GM18951 (cell line): ENCODE measurements at regions not wholly inside any gene's neighbourhood (a gene's known extent, or its start where the extent isn't known, plus 50 kb on each side); places are given as distances from the start of the nearest gene placed in this dataset.

Experiments
- POLR2A ChIP-seq: IDR thresholded peaks from 4 replicates; pipeline ENCODE4 v1.6.1; 2011; ENCODE audit warnings: mild to moderate bottlenecking; ENCODE audit not compliant: insufficient read length, insufficient read depth; ENCODE audit errors: extremely low read depth
- in situ Hi-C: fragments of 300-500 bp; cut with MboI; formaldehyde crosslinking; loops from one replicate; pipeline ENCODE4 v1.12.0; 2022; ENCODE audit warnings: low sequenced_read_pairs, mixed read lengths, inconsistent platforms; ENCODE audit not compliant: unreplicated experiment

GRCh38 chr13:80802946-80803345 lies 462.0 kb upstream of the SPRY2 start:
- no peak for TF ChIP-seq POLR2A
- in situ Hi-C loops: no loop called here

DNA sequence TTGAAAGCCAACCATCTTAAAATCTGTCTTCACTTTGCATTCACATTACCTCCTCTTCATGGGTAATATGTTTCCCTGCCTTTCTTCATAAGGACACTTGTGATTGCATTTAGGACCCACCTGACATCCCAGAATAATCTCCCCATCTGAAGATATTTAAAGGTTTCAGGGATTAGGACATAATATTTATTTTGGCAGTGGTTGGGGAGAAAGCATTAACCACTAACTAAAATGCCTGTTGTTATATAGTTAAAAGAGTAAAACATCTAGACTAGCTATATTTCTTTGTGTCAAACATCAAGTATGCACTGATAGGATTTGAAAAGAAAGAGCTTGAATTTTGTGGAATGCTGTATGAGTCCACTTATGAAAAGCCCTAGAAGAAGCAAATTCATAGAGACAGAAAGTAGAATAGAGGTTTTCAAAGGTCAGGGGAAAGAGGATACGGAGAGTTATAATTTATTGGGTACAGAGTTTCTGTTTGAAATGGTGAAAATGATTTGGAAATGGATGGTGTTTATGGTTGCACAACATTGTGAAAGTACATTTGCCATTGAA lies 457.7 kb upstream of the SPRY2 start:
- no peak for TF ChIP-seq POLR2A
- in situ Hi-C loops: no loop called here

GRCh38 chr13:80787604-80788003 lies 446.7 kb upstream of the SPRY2 start:
- no peak for TF ChIP-seq POLR2A

DNA sequence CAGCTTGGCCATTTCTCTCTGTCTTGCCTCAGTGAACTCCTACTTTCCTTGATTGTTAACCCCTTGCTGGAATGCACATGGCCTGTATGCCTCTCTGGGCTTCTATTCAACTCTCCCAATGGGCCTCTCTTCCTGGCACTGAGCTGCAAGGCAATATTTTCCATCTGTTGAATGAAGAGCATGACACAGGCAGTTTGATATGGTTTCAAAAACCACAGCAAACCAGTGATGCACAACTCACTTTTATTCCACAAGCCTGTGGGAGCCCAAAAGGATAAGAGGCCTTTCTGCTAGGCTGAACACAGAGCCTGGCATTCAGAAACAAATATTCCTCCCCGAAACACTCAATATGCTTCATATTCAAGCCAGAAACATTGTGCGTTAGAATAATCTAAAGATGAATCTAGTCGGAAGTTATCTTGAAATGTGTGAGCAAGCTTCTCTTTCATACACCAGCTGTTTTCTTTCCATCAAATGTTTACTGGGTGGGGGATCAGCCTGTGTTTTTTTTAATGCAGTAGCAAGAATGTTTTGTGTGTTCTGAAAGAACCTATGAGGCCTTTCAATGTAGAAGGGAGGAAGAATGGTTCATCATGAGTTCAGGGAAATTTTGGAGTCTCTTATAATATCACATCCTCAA lies 443.1 kb upstream of the SPRY2 start:
- no peak for TF ChIP-seq POLR2A
- in situ Hi-C loops: no loop called here

More at GRCh38 chr13:80787604-80788003, 446.7 kb upstream of the SPRY2 start:
- in situ Hi-C loops: no loop called here

DNA sequence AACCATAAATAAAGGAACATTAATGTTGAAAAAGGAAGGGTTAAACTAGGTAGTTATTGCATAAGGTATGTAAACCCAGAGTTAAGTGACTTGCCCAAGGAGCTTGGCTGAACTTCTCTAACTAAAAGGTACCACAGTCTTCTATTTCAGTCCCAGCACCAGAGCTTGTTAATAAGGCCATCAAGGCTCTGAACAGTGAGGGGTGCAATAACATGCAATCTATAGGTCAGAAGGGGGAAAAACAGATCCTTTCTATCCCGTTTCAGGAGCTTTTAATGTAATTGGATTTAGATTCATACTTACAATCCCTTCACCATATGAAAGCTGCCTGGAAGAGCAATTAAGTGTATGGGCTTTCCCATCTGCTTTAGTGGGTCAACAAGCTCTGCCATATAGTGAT lies 441.5 kb upstream of the SPRY2 start:
- in situ Hi-C loops: no loop called here
- no peak for TF ChIP-seq POLR2A

DNA sequence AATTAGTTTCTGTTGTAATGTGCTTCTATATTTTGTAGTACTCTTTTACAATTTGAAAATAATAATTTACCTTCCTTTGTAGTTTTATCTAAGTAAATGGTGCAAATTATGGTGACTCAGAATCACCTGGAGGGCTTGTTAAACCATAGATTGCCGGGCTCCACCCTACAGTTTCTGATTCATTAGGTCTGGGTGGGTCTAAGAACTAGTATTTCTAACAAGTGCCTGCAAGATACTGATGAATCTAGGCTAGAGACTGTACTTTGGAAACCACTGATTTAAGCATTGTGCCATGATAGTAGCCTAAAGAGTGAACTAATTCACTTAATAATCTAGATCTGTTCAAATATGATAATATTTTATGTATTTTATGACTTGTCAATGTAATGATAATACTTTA lies 437.4 kb upstream of the SPRY2 start:
- TF ChIP-seq POLR2A: no peak
- in situ Hi-C loops: no loop called here

DNA sequence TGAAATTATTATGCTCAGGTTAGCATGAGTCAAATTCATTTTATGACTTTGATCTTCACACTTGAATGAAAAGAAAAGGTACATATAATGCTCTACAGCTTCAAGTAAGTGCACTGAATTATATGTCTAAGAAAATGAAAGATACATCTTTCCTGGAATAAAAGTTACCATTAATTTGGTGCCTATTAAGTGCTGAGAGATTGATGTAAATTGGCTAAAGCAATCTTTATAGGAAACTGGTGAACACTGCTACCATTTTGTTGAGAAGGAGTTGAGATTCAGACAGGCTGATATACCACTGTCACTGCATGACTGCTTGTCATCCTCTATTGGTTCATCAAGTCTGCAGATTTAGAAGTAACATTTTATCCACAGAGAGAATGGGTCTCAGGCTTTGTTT lies 416.8 kb upstream of the SPRY2 start:
- TF ChIP-seq POLR2A: no peak
- in situ Hi-C loops: no loop called here

DNA sequence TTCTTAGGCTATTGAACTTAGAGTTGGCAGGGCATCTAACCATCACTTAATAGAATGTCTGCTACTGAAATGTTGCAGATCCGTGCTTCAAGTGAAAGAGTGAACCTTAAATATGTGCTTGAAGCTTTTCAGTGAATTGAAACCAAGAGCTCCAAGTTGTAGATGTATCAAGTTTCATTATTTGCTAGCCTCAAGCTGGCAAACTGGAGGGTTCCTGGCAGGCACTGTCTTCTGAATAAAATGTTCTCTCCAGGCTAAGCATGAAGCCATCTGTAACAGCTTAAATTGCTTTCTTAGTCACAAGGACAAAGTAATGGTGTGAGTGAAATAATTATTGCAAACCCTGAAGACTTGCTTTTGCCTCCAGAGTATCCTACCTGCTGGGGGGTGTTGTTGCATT lies 415.0 kb upstream of the SPRY2 start:
- in situ Hi-C loops: no loop called here
- TF ChIP-seq POLR2A: no peak

DNA sequence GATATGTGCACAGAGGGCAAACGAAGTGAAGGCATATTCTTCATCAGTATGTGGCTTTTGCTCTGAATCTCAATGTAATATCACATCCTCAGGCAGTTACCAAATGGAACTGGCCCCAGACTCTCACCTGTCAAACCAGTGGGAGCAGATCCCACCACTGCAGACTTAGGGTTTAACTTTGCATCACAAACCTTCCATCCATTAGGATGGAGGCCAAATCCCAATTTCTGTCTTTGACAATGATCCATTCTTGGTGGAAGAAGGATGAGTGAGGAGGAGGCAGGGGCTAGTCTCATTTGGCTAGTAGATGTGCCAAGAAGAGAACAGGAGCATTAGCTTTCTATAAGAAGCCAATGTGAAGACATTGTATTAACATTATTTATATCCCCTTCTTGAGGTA lies 413.5 kb upstream of the SPRY2 start:
- no peak for TF ChIP-seq POLR2A
- in situ Hi-C loops: no loop called here

- no peak for TF ChIP-seq POLR2A
- in situ Hi-C loops: no loop called here
Measured at GRCh38 chr13:80753866-80754265, 412.9 kb upstream of the SPRY2 start.

- in situ Hi-C loops: no loop called here
- no peak for TF ChIP-seq POLR2A
Measured at GRCh38 chr13:80751854-80752253, 410.9 kb upstream of the SPRY2 start.

GRCh38 chr13:80744147-80744914 lies 403.4 kb upstream of the SPRY2 start:
- in situ Hi-C loops: no loop called here

GRCh38 chr13:80742033-80742432 lies 401.1 kb upstream of the SPRY2 start:
- no peak for TF ChIP-seq POLR2A
- in situ Hi-C loops: no loop called here

More at GRCh38 chr13:80744147-80744914, 403.4 kb upstream of the SPRY2 start:
- TF ChIP-seq POLR2A: no peak

- in situ Hi-C loops: no loop called here
Measured at GRCh38 chr13:80740071-80740470, 399.1 kb upstream of the SPRY2 start.

More at GRCh38 chr13:80740071-80740470, 399.1 kb upstream of the SPRY2 start:
- no peak for TF ChIP-seq POLR2A
